ENCODE measurements at regions not wholly inside any gene's neighbourhood (a gene's known extent, or its start where the extent isn't known, plus 50 kb on each side); places are given as distances from the start of the nearest gene placed in this dataset.

DNA sequence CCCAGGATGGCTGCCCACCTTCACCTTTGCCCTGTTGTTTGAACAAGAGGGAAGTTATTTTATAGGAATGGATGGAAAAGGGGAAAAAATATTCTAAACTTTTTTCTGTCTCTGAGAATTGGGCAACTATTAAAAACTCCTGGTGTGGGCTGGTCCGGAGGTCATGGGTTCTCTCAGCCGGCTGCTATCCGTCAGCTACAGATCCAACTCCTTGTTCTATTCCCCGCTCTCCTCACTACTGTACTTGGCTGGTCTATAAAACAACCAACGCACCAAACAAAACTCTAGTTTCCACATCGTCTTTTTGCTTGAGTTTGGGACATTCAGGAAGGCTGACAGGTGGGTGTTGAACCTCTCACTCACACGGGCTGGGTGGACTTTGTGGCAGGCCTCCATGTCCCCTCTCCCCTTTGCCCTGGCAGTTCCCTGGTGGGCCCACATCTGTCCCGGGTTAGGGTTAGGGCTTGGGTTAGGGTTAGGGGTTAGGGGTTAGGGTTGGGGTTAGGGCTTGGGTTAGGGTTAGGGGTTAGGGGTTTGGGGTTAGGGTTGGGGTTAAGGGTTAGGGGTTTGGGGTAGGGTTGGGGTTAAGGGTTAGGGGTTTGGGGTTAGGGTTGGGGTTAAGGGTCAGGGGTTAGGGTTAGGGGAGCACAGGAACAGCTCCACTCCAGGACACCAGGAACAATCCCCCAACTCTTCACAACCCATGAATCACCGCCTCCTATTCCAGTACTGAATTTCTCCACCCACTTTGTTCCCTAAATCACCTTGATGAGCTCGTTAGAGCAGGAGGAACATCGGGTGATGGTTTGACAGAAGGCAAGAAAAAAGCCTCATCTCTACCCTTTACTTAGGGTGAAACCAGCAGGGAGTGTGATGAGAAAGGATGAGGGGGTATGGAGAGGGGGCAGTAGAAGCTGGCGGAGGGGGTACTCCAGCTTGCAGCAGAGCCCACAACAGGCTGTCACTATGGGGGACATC, 302.1 kb upstream of the IRX4 start:
- DNase-seq (ENCODE audit: low read depth), result no peak

DNA sequence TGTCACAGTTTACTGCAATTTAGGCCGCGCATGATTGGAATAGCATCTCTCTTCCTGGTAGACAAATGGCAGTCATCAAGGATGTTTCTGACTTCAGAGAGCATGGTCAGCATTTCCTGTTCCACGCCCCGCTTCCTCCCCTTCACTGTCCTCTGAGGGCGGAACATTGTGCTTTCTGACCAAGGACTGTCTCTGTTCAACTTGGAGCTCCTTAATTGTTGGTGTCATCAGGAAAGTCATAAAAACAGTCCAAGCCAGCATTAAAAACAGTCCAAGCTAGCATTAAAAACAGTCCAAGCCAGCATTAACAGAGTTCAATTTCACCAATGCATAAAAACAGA, 301.3 kb upstream of the IRX4 start:
- DNase-seq (ENCODE audit: low read depth), result no peak

GRCh38 chr5:2183154-2184025, 300.7 kb upstream of the IRX4 start:
- DNase-seq (ENCODE audit: low read depth), result no peak

GRCh38 chr5:2182020-2182419, 299.3 kb upstream of the IRX4 start:
- DNase-seq (ENCODE audit: low read depth), result no peak

DNA sequence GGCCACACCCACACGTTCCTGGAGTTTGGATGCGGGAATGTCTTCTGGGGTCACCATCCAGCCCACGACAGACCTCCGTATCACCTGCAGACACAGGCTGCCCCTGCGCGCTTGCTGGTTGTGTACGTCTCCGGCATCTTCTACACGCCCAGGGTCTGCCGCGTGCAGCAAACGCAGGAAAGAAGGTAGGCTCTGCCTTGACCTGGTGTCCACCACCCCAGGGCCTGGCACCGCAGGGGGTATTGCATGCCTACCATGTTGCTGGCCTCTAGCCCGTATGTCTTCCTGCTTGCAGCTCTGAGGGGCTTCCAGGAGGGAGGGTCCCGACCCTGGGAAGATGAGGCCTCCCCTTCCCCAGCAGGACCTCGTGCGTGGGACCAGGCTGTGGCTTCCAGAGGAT, 298.8 kb upstream of the IRX4 start:
- no peak for DNase-seq (ENCODE audit: low read depth)

DNA sequence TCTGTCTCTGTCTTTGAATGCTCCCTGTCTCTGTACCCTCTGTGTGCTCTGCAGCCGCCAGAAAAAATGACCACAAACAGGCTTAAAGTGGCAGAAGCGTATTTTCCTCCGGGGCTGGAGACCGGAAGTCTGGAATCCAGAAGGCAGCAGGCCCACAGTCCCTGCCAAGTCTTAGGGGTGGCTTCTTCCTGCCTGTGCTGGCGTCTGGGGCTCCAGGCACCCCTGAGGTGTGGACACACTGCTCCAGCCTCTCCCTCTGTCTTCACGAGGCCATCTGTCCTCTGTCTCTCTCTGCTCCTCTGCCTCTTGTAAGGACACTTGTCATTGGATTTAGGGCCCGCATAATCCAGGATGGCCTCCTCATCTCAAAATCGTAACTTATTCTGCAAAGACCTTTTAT, 298.4 kb upstream of the IRX4 start:
- no peak for DNase-seq (ENCODE audit: low read depth)

- no peak for DNase-seq (ENCODE audit: low read depth)
Measured at GRCh38 chr5:2180456-2180855, 297.7 kb upstream of the IRX4 start.

DNA sequence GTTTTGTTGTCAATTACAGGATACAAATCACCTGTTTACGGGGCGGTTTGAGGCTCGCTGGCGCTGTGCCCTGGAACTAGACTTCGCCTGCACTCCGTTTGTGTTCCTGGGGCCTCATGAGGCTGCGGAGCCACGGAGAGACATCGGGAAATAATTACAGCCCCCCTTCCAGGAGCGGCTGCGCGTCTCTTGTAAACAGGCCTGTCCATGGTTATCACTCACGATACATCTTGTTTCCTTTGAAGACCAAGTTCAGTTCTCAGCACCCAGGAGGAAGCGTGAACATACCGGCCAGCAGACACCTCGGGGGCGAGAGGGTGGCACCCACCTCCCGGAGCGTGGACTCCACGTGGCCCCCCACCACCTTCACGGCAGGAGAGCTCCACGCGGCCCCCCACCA, 297.1 kb upstream of the IRX4 start:
- no peak for DNase-seq (ENCODE audit: low read depth)

GRCh38 chr5:2178528-2178927, 295.8 kb upstream of the IRX4 start:
- no peak for DNase-seq (ENCODE audit: low read depth)

DNA sequence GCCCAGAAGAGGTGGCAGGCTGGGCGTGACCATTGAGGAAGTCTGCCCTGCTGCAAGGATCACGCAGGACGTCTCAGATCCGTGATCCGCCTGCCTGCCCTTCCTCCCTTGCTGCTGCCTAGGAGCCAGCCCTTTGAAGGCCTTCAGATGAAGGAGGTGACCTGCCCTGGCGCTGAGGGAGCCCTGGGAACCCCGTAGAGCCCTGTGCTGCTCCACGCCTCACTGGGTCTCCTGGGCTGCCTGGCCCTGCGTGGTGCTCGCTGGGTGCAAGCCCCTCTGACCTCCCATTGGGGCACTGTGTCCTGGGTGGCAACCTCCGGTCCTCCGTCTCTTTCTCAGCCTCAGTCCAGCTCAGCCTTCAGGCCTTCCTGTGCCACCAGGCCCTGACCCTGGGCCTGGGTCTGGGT, 295.3 kb upstream of the IRX4 start:
- no peak for DNase-seq (ENCODE audit: low read depth)

- DNase-seq (ENCODE audit: low read depth), result no peak
Measured at GRCh38 chr5:2177244-2177643, 294.5 kb upstream of the IRX4 start.

DNA sequence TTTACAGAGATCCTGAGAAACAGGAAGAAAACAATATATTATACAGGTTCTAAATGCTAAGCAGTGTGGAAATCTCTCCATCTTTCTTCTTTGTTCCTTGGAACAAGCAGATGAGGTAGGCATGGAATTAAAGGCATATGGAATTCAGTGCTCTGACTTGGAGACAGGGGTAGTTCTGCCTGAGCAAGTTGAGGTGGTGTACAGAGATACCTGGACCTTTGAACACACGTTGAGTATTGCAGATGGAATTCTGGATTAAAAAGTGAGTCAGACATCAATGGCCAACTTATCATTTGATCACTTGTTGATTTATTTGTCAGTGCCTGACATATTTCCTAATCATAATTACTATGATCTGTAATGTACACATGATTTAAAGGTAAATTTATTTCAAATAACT, 293.9 kb upstream of the IRX4 start:
- DNase-seq (ENCODE audit: low read depth), result no peak

DNA sequence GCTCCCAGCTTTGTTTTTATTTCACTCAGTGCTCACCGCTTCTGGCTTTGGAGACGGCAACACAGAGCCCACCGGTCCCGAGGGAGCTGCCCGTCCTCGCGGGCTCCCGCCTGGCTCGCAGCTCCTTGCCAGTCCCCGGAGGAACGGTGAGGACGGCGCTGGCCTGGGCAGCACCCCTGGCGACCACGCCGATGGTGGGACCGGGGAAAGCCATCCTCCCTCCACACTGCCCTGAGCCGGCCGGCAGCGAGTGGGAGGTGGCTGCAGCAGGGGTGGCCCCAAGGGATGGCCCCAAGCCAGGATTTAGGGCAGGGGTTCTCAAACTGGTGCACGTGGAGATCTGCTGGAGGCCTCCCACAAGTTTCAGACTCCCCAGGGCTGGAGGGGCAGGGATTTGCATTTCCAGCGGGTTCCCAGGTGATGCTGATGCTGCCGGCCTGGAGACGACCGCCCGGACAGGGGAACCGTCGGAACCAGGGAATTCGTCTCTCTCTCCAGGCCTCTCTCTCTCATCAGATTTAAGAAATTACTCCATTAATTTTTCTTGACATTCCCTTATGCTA, 293.2 kb upstream of the IRX4 start:
- no peak for DNase-seq (ENCODE audit: low read depth)

GRCh38 chr5:2175041-2175440, 292.3 kb upstream of the IRX4 start:
- DNase-seq (ENCODE audit: low read depth), result no peak

DNA sequence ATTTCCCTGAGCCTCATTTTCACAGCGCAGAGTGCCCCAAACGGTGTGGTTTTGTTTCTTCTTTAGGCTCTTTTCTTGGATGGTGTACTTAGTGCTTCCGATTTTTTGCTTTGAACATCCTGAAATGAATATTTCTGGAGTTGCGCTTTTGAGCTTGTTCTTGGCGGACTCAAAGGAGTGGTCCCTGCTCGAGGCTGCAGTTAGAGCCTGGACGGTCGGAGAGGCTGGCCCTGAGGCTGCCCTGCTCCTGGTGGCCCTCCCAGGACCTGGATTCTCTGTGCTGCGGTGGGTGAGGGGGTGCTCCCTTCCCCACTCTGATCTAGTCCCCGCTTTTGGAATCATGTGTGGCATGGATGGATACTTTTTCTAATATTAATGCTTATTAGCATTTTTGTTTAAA, 291.8 kb upstream of the IRX4 start:
- no peak for DNase-seq (ENCODE audit: low read depth)

DNA sequence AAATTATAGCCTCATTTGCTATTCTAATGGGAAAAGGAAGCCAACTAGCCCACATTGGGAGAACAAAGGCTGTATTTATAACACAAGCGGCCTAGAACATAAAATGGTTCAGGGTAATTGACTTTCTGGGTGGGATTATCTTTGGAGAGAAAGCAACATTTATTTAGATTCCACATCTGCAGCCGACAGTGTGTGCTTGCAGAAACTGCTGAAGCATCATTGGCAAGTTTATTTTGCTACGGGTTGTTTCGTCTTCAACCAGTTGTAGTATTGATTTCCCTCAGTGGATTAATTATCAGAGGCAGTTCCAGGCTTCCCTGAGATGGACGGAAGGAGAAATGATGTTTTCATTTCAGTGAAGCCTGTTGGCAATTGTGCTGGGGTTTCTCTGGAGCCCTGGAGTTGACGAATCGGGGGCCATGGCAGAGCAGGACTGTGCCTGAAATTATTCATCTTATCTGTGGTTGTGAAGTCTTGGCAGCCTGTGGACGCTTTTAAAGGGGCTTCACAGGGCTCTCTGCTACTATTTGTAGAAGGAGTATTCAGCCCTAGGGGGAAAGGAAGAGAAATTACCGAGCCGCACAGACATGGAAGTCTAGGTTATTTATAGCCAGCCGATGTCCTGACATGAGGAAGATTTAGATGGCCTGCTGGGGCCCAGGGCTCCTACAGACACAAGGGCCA, 290.6 kb upstream of the IRX4 start:
- no peak for DNase-seq (ENCODE audit: low read depth)

DNA sequence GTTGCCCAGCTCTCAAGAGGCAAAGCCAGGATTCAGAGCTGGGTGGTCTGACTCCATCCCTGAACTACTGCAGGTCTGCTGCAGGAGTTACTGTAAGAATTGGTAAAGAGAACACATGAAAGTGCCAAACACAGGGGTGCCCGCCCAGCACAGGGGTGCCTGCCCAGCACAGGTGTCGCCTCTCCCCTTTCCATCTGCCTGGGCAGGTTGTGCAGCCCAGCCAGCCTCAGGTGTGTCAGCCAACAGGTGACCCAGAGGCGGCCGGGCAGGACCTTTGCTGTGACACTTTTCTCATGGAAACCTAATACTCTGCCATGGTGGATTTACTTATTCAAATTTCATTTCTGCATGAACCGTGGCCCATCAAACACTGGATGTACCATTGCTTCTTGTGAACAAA, 289.7 kb upstream of the IRX4 start:
- DNase-seq (ENCODE audit: low read depth), result no peak

GRCh38 chr5:2170761-2171160, 288.0 kb upstream of the IRX4 start:
- no peak for DNase-seq (ENCODE audit: low read depth)

DNA sequence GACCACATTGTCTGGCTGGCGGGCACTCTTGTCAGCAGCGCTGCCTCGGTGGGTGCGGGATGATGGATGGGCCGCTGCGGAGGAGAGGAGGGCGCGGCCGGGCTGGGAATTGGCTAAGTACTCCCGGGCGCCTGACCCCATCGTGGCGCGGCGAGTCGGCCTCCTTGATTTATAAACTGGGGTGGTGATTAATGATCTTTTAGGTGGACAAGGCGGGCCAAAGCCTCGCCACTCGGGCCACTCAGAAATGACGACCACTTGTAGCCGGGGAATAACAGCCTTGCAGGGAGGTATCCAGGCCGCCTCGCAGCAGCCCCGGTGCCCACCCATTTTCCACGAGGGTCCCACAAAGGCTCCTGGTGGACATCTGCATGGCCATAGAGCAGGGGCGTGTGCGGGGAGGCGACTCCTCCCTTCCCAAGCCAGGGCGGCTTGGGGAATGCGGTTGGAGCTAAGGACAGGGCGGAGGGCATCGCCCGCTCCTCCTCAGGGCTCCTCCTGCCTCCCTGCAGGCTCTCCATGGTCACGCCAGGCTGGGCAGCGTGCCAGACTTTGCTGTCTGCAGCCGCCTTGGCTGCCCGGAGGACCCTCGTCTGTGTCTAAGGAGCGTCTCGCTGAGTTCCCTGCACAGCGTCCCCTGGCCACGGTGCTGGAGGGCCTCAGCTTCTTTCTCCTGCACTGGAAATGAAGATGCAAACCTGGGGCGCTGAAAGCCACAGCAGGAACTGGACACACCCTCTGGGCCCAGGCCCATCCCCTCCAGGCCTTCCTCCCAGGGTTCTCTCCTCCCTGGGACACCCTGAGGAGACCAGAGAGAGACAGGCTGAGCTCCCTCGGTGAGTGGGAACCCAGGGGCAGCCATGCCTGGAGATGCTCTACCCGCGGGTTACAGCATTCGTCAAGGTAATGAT, 287.4 kb upstream of the IRX4 start:
- DNase-seq (ENCODE audit: low read depth), result no peak

DNA sequence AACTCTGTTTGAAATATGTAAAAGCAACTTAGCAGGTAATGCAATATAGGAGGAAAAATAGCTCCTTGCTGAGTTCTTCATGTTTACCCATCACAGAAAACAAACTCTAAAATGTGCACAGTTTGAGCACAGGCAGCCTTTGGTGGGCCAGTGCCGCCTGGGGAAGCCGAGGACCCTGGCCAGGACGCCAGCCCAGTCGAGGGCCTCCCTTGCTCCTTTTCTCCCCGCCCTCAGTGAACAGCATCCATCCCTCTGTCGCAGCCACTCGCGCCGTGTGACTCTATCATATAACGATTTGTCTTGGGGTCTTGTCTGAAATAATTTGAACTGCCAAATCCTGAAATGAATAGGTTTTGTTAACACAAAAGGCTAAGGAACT, 286.7 kb upstream of the IRX4 start:
- DNase-seq (ENCODE audit: low read depth), result no peak

Data from fibroblast of gingiva (primary cell).